Natural killer cell (primary cell): ENCODE measurements at regions not wholly inside any gene's neighbourhood (a gene's known extent, or its start where the extent isn't known, plus 50 kb on each side); places are given as distances from the start of the nearest gene placed in this dataset.

Source experiments
- ATAC-seq, 3 donors: fragments of 150-1000 bp in 2 of 3; fragments of 200-7000 bp in 1 of 3; cut with Tn5 transposase; 1 replicate in 1 of 3; 2 replicates in 2 of 3; pipeline ENCODE4 v1.10.0; 2021; ENCODE audit warnings: mild to moderate bottlenecking in 2 of 3, moderate library complexity in 2 of 3
- DNase-seq, 2 donors: peaks; one replicate each; pipeline versions ENCODE4 v3.0.0 to v3.0.0-alpha.2; 2013 to 2021; ENCODE audit warnings: mixed read lengths in 1 of 2
- H3K27ac ChIP-seq: one replicate; pipeline ENCODE4 v1.5.1; 2013; ENCODE audit warnings: mild to moderate bottlenecking, low read length
- H3K27me3 ChIP-seq: one replicate; pipeline ENCODE4 v1.6.1; 2013; ENCODE audit warnings: low read length; ENCODE audit not compliant: control insufficient read depth, insufficient read depth
- H3K36me3 ChIP-seq: one replicate; pipeline ENCODE4 v1.6.1; 2013; ENCODE audit warnings: low read length; ENCODE audit not compliant: control insufficient read depth, insufficient read depth
- H3K4me1 ChIP-seq: one replicate; pipeline ENCODE4 v1.6.1; 2013; ENCODE audit warnings: low read length; ENCODE audit not compliant: control insufficient read depth, insufficient read depth
- H3K4me3 ChIP-seq: one replicate; pipeline ENCODE4 v1.5.1; 2013; ENCODE audit warnings: low read length
- H3K9me3 ChIP-seq: one replicate; pipeline ENCODE4 v1.6.1; 2013; ENCODE audit warnings: low read length; ENCODE audit not compliant: control insufficient read depth, insufficient read depth
- H3K27ac Mint-ChIP-seq, 2 donors: one replicate each; pipeline ENCODE4 v1.8.0; 2022; ENCODE audit warnings: mild to moderate bottlenecking in 2 of 2, mixed read lengths in 2 of 2, moderate library complexity in 1 of 2
- H3K27me3 Mint-ChIP-seq, 2 donors: one replicate each; pipeline ENCODE4 v1.8.0; 2022; ENCODE audit warnings: low read depth in 2 of 2, mixed read lengths in 2 of 2
- H3K36me3 Mint-ChIP-seq: one replicate; pipeline ENCODE4 v1.8.0; 2022; ENCODE audit warnings: mixed read lengths
- H3K4me1 Mint-ChIP-seq, 2 donors: one replicate each; pipeline ENCODE4 v1.8.0; 2022; ENCODE audit warnings: mixed read lengths in 2 of 2
- H3K4me3 Mint-ChIP-seq: one replicate; pipeline ENCODE4 v1.8.0; 2022; ENCODE audit warnings: mild to moderate bottlenecking, moderate library complexity, mixed read lengths
- H3K9me3 Mint-ChIP-seq, 2 donors: one replicate each; pipeline ENCODE4 v1.8.0; 2022; ENCODE audit warnings: mixed read lengths in 2 of 2
- WGBS: methylation state at CpG from one replicate; pipeline ENCODE4 v1.1.7; 2013; ENCODE audit warnings: missing lambda C conversion rate; ENCODE audit not compliant: insufficient coverage; 5-methylcytosine and 5-hydroxymethylcytosine counted together
- intact Hi-C: fragments of 100-400 bp; cut with micrococcal nuclease; formaldehyde crosslinking; loops from one replicate; pipeline ENCODE4 v1.14.2; 2022
- TF ChIP-seq, protein P1 (sequence below): fragments of 200-600 bp; IDR thresholded peaks from one replicate; pipeline ENCODE4 v1.8.0; 2022; ENCODE audit warnings: antibody characterized with exemption

DNA sequence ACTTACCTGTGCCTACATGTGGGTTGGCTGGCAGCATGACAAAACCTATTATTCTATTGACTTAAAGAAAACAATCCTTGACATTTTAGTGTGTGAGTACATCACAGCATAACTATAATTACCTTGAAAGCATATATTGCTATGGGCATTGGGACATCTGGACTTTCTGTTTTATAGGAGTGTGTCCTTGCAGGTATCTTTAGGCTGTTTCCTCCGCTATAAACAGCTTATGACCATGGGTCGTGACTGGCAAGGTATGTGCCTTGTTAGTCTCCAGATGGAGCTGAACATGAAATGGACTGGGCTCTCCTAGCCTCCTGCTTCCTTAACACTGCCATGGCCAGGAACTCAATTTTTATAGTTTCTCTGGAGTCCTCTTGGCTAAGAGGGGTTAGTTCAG, 317.4 kb upstream of the COBL start:
- ATAC-seq (no peak), DNase-seq (no peak)
- no peaks in the 10 kb centered on the region for H3K27me3 Mint-ChIP-seq

DNA sequence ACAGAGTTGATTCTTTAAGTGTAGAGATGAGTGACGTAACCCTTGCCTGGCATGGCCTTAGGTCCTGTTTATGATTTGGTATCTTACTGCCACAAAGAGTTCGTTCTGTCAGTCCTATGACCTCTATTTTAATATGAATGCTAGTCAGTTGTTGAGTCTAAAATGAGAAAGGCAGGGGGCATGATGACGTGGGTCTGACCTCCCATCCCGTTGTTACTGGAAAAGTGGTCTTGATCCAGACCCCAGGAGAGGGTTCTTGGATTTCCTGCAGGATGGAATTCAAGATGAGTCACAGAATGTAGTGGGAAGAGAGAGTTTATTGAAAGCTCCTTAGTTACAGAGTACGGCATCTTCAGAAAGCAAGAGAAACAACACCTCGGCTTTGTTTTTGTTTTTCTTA, 317.0 kb upstream of the COBL start:
- WGBS, result 69% methylated on average over 5 of the region's 6 CpGs

More for the DNA sequence above, 317.4 kb upstream of the COBL start:
- intact Hi-C loops, result no loop called here
- Histone ChIP-seq H3K4me3 (no peak overlapping the region), H3K27me3 (no peaks in the 10 kb centered on the region), H3K9me3 (peaks cover 3% of the 10 kb centered on the region), H3K36me3 (no peaks in the 10 kb centered on the region), H3K27ac (no peak overlapping the region), H3K4me1 (no peaks in the 10 kb centered on the region)
- no peak overlapping the region for H3K4me3 Mint-ChIP-seq
- H3K4me1 Mint-ChIP-seq, result no peaks in the 10 kb centered on the region
- H3K9me3 Mint-ChIP-seq, result peaks cover 10 to 18% of the 10 kb centered on the region in 2 donors
- TF ChIP-seq, protein P1, sequence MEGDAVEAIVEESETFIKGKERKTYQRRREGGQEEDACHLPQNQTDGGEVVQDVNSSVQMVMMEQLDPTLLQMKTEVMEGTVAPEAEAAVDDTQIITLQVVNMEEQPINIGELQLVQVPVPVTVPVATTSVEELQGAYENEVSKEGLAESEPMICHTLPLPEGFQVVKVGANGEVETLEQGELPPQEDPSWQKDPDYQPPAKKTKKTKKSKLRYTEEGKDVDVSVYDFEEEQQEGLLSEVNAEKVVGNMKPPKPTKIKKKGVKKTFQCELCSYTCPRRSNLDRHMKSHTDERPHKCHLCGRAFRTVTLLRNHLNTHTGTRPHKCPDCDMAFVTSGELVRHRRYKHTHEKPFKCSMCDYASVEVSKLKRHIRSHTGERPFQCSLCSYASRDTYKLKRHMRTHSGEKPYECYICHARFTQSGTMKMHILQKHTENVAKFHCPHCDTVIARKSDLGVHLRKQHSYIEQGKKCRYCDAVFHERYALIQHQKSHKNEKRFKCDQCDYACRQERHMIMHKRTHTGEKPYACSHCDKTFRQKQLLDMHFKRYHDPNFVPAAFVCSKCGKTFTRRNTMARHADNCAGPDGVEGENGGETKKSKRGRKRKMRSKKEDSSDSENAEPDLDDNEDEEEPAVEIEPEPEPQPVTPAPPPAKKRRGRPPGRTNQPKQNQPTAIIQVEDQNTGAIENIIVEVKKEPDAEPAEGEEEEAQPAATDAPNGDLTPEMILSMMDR, result no peak
- H3K27ac Mint-ChIP-seq, result no peak overlapping the region
- no peaks in the 10 kb centered on the region for H3K36me3 Mint-ChIP-seq
- 72% methylated on average over 2 of the region's 2 CpGs for WGBS

GRCh38 chr7:51633006-51633405, 316.4 kb upstream of the COBL start:
- H3K27me3 Mint-ChIP-seq, result no peaks in the 10 kb centered on the region
- H3K9me3 Mint-ChIP-seq, result peaks cover 10 to 18% of the 10 kb centered on the region in 2 donors
- no peak for DNase-seq
- H3K36me3 Mint-ChIP-seq, result no peaks in the 10 kb centered on the region
- H3K36me3 ChIP-seq, result no peaks in the 10 kb centered on the region
- 100% methylated on average over 1 of the region's 1 CpG for WGBS
- H3K9me3 ChIP-seq, result peaks cover 3% of the 10 kb centered on the region
- intact Hi-C loops, result no loop called here
- H3K4me3 ChIP-seq, result no peak overlapping the region
- TF ChIP-seq, protein P1, result no peak
- H3K27ac Mint-ChIP-seq, result no peak overlapping the region
- no peak for ATAC-seq
- no peaks in the 10 kb centered on the region for H3K4me1 ChIP-seq
- H3K4me3 Mint-ChIP-seq, result no peak overlapping the region
- no peak overlapping the region for H3K27ac ChIP-seq
- H3K27me3 ChIP-seq, result no peaks in the 10 kb centered on the region
- no peaks in the 10 kb centered on the region for H3K4me1 Mint-ChIP-seq

More for the DNA sequence above, 317.0 kb upstream of the COBL start:
- Mint-ChIP-seq H3K27me3 (no peaks in the 10 kb centered on the region), H3K36me3 (no peaks in the 10 kb centered on the region), H3K9me3 (peaks cover 10 to 18% of the 10 kb centered on the region in 2 donors), H3K4me3 (no peak overlapping the region), H3K4me1 (no peaks in the 10 kb centered on the region), H3K27ac (no peak overlapping the region)
- TF ChIP-seq, protein P1, result no peak
- Histone ChIP-seq H3K27me3 (no peaks in the 10 kb centered on the region), H3K4me3 (no peak overlapping the region), H3K4me1 (no peaks in the 10 kb centered on the region), H3K36me3 (no peaks in the 10 kb centered on the region), H3K27ac (no peak overlapping the region), H3K9me3 (peaks cover 3% of the 10 kb centered on the region)
- ATAC-seq, result no peak
- DNase-seq, result no peak
- intact Hi-C loops, result no loop called here

DNA sequence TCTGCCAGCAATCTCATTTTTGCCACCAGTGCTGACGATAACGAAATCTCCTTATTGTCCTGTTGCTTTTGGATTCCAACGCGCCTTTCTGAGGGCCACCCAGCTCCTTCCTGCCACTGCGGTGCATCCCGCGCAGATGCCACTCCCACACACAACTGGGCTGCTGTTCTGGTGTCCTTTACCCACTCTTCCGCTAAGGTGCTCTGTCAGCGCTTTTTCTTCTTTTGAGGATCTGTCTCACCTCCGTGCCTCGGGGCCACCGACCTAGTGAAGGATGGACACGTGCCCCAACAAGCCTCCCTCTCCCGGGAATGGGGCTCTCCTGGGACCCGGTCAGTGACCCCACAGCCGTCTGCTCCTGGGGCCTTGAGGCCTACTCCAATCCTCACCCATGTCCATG, 314.3 kb upstream of the COBL start:
- TF ChIP-seq, protein P1, result no peak
- Mint-ChIP-seq H3K27ac (no peak overlapping the region), H3K9me3 (peaks cover 10 to 19% of the 10 kb centered on the region in 2 donors), H3K36me3 (no peaks in the 10 kb centered on the region), H3K4me1 (no peaks in the 10 kb centered on the region), H3K4me3 (no peak overlapping the region), H3K27me3 (no peaks in the 10 kb centered on the region)
- DNase-seq (no peak), ATAC-seq (no peak)
- Histone ChIP-seq H3K27ac (no peak overlapping the region), H3K4me1 (no peaks in the 10 kb centered on the region), H3K27me3 (no peaks in the 10 kb centered on the region), H3K4me3 (no peak overlapping the region), H3K9me3 (peaks cover 8% of the 10 kb centered on the region), H3K36me3 (no peaks in the 10 kb centered on the region)
- 96% methylated on average over 16 of the region's 16 CpGs for WGBS
- intact Hi-C loops, result no loop called here
